ENCODE measurements at regions not wholly inside any gene's neighbourhood (a gene's known extent, or its start where the extent isn't known, plus 50 kb on each side); places are given as distances from the start of the nearest gene placed in this dataset.

DNA sequence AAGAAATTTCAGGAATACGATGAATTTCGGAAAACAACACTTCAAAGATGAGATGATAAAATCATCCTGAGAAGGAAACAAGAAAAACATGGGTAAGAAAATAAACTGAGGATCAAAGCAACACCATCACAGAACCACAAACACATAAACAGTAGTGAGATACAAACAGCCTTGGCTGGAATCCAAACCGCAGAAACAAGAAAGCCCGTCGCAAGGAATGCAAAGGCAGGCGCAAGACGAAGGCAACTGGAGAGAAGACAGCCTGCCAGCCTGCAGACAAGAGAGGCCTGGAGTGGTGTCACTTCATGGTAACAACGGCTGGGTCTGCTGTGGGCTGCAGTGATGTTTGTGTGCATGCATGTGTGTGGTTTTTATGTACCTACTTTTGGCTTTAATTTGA is 61.8 kb upstream of the DRGX start:
- TF ChIP-seq EZH2 (IDR thresholded peaks at IDR 0.05; ENCODE audit: insufficient read depth, poor library complexity, severe bottlenecking) (no peak), EZH2phosphoT487 (IDR thresholded peaks at IDR 0.05; ENCODE audit: insufficient read depth, low read depth) (no peak)

Data from GM23248 (cell line).